Hepatocyte (in vitro differentiated cells): ENCODE measurements at regions not wholly inside any gene's neighbourhood (a gene's known extent, or its start where the extent isn't known, plus 50 kb on each side); places are given as distances from the start of the nearest gene placed in this dataset.

Experiments used
- DNase-seq: peaks from one replicate; pipeline ENCODE4 v3.0.0-alpha.2; 2016; ENCODE audit warnings: low spot score
- H2AFZ ChIP-seq: fragments of 200-600 bp; sonication (generic); 2 replicates; pipeline ENCODE4 v1.6.0; 2016; ENCODE audit warnings: antibody characterized with exemption, mild to moderate bottlenecking
- H3K27ac ChIP-seq: fragments of 200-600 bp; sonication (generic); 2 replicates; pipeline ENCODE4 v1.5.1; 2016; ENCODE audit warnings: mild to moderate bottlenecking
- H3K27me3 ChIP-seq: fragments of 200-600 bp; sonication (generic); 2 replicates; pipeline ENCODE4 v1.6.1; 2016
- H3K36me3 ChIP-seq: fragments of 200-600 bp; sonication (generic); replicated peaks from 2 replicates; pipeline ENCODE4 v1.5.1; 2016; ENCODE audit warnings: low read depth; ENCODE audit not compliant: insufficient read depth
- H3K4me1 ChIP-seq: fragments of 200-600 bp; sonication (generic); 2 replicates; pipeline ENCODE4 v1.5.1; 2016; ENCODE audit warnings: mild to moderate bottlenecking, moderate library complexity; ENCODE audit not compliant: insufficient read depth
- H3K4me2 ChIP-seq: fragments of 200-600 bp; sonication (generic); 2 replicates; pipeline ENCODE4 v1.6.0; 2016
- H3K4me3 ChIP-seq: fragments of 200-600 bp; sonication (generic); 2 replicates; pipeline ENCODE4 v1.5.1; 2016; ENCODE audit warnings: mild to moderate bottlenecking
- H3K79me2 ChIP-seq: fragments of 200-600 bp; sonication (generic); 2 replicates; pipeline ENCODE4 v1.6.0; 2017; ENCODE audit warnings: mild to moderate bottlenecking
- H3K9me2 ChIP-seq: fragments of 200-600 bp; sonication (generic); replicated peaks from 2 replicates; pipeline ENCODE4 v1.6.0; 2017; ENCODE audit warnings: mild to moderate bottlenecking; ENCODE audit not compliant: insufficient read depth
- H3K9me3 ChIP-seq: fragments of 200-600 bp; sonication (generic); 2 replicates; pipeline ENCODE4 v1.5.1; 2016; ENCODE audit warnings: low read depth, mild to moderate bottlenecking
- H4K20me1 ChIP-seq: fragments of 200-600 bp; sonication (generic); 2 replicates; pipeline ENCODE4 v1.6.0; 2016; ENCODE audit warnings: mild to moderate bottlenecking; ENCODE audit not compliant: insufficient read depth, poor library complexity, severe bottlenecking
- EZH2 ChIP-seq: fragments of 200-600 bp; sonication (generic); IDR thresholded peaks from 2 replicates; pipeline ENCODE4 v1.6.1; 2016; ENCODE audit warnings: antibody characterized with exemption, mild to moderate bottlenecking, borderline replicate concordance
- EZH2phosphoT487 ChIP-seq: fragments of 200-600 bp; sonication (generic); IDR thresholded peaks from one replicate; pipeline ENCODE4 v1.6.1; 2018; ENCODE audit warnings: antibody characterized with exemption, mild to moderate bottlenecking, low read depth, moderate library complexity; ENCODE audit not compliant: unreplicated experiment, severe bottlenecking
- WGBS: methylation state at CpG from one replicate; pipeline ENCODE4 v1.1.6; 2016; ENCODE audit warnings: low lambda C conversion rate; ENCODE audit errors: missing lambda C conversion rate; 5-methylcytosine and 5-hydroxymethylcytosine counted together
- TF ChIP-seq, protein P1 (sequence below): fragments of 200-600 bp; sonication (generic); IDR thresholded peaks from 2 replicates; pipeline ENCODE4 v1.5.1; 2016; ENCODE audit warnings: antibody characterized with exemption, mild to moderate bottlenecking; ENCODE audit not compliant: poor library complexity

DNA sequence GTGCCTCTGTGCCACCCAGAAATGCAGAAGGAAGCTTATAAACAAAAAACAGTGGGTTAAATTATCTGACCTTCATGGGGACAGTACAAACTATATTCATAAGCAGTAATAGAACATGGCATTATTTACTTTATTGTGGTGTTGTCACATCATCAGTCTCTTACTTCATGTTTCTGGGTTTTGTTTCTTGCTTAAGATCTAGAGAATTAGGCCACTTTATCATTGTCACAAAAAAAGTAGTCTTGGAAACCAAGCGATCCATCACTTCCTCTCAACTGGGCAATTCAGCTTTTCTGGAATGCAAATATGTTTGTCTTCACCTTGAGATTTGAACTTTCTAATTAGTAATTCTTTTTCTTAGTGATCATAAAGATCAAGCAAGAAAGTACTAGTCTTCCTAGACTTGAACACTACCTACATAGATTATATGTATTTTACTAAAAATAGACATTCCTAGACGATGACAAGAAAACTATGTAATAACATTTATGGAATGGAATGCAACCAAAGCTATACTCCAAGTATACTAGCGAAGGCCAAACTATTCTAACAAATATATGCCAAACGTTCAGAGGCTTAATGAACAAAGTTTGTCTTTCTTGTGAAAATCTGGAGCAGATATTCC is 363.4 kb downstream of the DAD1 start:
- Histone ChIP-seq H3K4me3 (no peak overlapping the region), H3K9me2 (no peaks in the 10 kb centered on the region), H3K4me1 (no peaks in the 10 kb centered on the region), H3K36me3 (no peaks in the 10 kb centered on the region), H3K79me2 (no peaks in the 10 kb centered on the region), H3K4me2 (no peak overlapping the region), H3K27ac (peak overlapping the region; percentile 41), H3K27me3 (peaks cover 3% of the 10 kb centered on the region), H4K20me1 (no peaks in the 10 kb centered on the region), H3K9me3 (no peaks in the 10 kb centered on the region), H2AFZ (no peak overlapping the region)
- TF ChIP-seq, protein P1, sequence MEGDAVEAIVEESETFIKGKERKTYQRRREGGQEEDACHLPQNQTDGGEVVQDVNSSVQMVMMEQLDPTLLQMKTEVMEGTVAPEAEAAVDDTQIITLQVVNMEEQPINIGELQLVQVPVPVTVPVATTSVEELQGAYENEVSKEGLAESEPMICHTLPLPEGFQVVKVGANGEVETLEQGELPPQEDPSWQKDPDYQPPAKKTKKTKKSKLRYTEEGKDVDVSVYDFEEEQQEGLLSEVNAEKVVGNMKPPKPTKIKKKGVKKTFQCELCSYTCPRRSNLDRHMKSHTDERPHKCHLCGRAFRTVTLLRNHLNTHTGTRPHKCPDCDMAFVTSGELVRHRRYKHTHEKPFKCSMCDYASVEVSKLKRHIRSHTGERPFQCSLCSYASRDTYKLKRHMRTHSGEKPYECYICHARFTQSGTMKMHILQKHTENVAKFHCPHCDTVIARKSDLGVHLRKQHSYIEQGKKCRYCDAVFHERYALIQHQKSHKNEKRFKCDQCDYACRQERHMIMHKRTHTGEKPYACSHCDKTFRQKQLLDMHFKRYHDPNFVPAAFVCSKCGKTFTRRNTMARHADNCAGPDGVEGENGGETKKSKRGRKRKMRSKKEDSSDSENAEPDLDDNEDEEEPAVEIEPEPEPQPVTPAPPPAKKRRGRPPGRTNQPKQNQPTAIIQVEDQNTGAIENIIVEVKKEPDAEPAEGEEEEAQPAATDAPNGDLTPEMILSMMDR, result no peak
- TF ChIP-seq EZH2 (no peak), EZH2phosphoT487 (no peak)
- WGBS, result 57% methylated on average over 4 of the region's 4 CpGs
- no peak for DNase-seq

DNA sequence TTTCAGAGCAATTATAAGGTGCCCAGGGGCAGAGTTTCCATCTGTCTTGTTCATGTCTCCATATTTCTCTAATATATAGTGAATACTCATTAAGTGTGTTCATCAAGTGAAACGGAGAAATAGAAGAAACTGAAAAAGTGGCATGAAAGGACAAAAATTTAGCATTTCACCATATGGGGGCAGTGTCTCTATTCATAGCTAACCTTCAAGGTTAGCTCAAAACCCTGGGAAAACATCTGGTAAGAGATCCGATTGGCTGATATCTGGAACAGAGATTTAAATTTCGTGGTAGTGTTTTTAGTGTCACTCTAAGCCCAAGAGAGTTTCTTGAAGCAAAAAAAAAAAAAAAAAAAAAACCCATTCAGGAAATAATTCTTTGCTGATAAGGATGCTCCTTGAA is 367.5 kb downstream of the DAD1 start:
- Histone ChIP-seq H3K9me2 (no peaks in the 10 kb centered on the region), H4K20me1 (no peaks in the 10 kb centered on the region), H3K27ac (no peak overlapping the region), H3K4me1 (no peaks in the 10 kb centered on the region), H3K27me3 (peaks cover 3% of the 10 kb centered on the region), H3K79me2 (no peaks in the 10 kb centered on the region), H3K36me3 (no peaks in the 10 kb centered on the region), H3K9me3 (no peaks in the 10 kb centered on the region), H3K4me2 (no peak overlapping the region), H3K4me3 (no peak overlapping the region), H2AFZ (no peak overlapping the region)
- 49% methylated on average over 3 of the region's 3 CpGs for WGBS
- TF ChIP-seq EZH2phosphoT487, result no peak
- no peak for TF ChIP-seq EZH2
- TF ChIP-seq, protein P1, result peak; percentile 47
- DNase-seq, result peak; percentile 27

DNA sequence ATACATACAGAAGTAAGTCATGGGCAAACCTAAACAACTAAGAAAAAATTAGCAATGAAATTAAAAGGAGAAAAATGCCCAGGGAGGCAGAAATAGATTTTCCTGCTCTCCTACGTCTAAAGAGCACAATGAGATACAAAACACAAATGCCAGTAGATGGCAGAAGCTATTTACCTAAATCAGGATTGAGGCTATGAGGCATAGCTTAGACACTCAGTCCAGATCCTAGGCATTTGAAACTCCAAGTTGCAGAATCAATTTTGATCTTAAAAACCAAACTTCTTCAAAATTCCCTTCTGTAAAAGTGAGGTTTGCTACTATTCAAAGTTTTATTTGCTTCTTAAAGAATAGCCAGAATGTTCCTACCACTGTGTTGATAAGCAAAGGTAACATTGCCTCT is 368.6 kb downstream of the DAD1 start:
- H3K27ac ChIP-seq, result no peak overlapping the region
- WGBS, result 20% methylated on average over 1 of the region's 1 CpG
- no peak overlapping the region for H3K4me2 ChIP-seq
- H2AFZ ChIP-seq, result no peak overlapping the region
- no peaks in the 10 kb centered on the region for H3K4me1 ChIP-seq
- H3K9me2 ChIP-seq, result no peaks in the 10 kb centered on the region
- no peaks in the 10 kb centered on the region for H3K9me3 ChIP-seq
- peaks cover 3% of the 10 kb centered on the region for H3K27me3 ChIP-seq
- no peaks in the 10 kb centered on the region for H3K36me3 ChIP-seq
- H3K79me2 ChIP-seq, result no peaks in the 10 kb centered on the region
- TF ChIP-seq, protein P1, result peak; percentile 40
- TF ChIP-seq EZH2, result no peak
- no peak overlapping the region for H3K4me3 ChIP-seq
- peak; percentile 19 for DNase-seq
- H4K20me1 ChIP-seq, result no peaks in the 10 kb centered on the region
